GM12891 (cell line): ENCODE measurements at regions not wholly inside any gene's neighbourhood (a gene's known extent, or its start where the extent isn't known, plus 50 kb on each side); places are given as distances from the start of the nearest gene placed in this dataset.

Experiments used
- DNase-seq: peaks from one replicate; pipeline ENCODE4 v3.0.0; 2011; ENCODE audit warnings: low spot score; ENCODE audit not compliant: insufficient read length
- FAIRE-seq: peaks from 2 replicates; lab custom pipeline; 2011; peaks lifted over from hg19 to GRCh38; lab: Jason Lieb, UNC
- PAX5 ChIP-seq: IDR thresholded peaks from 2 replicates; pipeline ENCODE4 v1.6.1; 2011; ENCODE audit warnings: low read length, moderate library complexity, mild to moderate bottlenecking; ENCODE audit not compliant: insufficient read depth, severe bottlenecking
- POLR2A ChIP-seq: IDR thresholded peaks from 2 replicates; pipeline ENCODE4 v1.6.1; 2011; ENCODE audit warnings: low read depth, low read length, control low read depth
- POLR2AphosphoS5 ChIP-seq: IDR thresholded peaks from 2 replicates; pipeline ENCODE4 v1.6.1; 2011; ENCODE audit warnings: low read depth, low read length, control low read depth
- POU2F2 ChIP-seq: IDR thresholded peaks from 2 replicates; pipeline ENCODE4 v1.6.1; 2011; ENCODE audit warnings: low read depth, mild to moderate bottlenecking, control low read depth, low read length, moderate library complexity
- SPI1 ChIP-seq: IDR thresholded peaks from 2 replicates; pipeline ENCODE4 v1.6.1; 2011; ENCODE audit warnings: low read depth, low read length, control low read depth
- TAF1 ChIP-seq: IDR thresholded peaks from 2 replicates; pipeline ENCODE4 v1.6.1; 2011; ENCODE audit warnings: low read depth, low read length, control low read depth

GRCh38 chr1:221117133-221117532 lies 237.9 kb downstream of the HLX start:
- DNase-seq (no peak), FAIRE-seq (no peak)
- no peak for TF ChIP-seq POU2F2
- no peak for TF ChIP-seq PAX5
- TF ChIP-seq TAF1, result no peak
- TF ChIP-seq POLR2AphosphoS5, result no peak
- no peak for TF ChIP-seq POLR2A
- TF ChIP-seq SPI1, result no peak

- TF ChIP-seq POLR2AphosphoS5 (no peak), SPI1 (no peak), POU2F2 (no peak), POLR2A (no peak), TAF1 (no peak), PAX5 (no peak)
- FAIRE-seq (no peak), DNase-seq (no peak)
Measured at GRCh38 chr1:221117548-221117951, 238.3 kb downstream of the HLX start.

- no peak for FAIRE-seq
- DNase-seq, result no peak
- TF ChIP-seq POLR2AphosphoS5 (no peak), POLR2A (no peak), SPI1 (no peak), TAF1 (no peak), POU2F2 (no peak)
Measured at GRCh38 chr1:221118176-221118937, 239.1 kb downstream of the HLX start.

GRCh38 chr1:221118938-221119320 lies 239.7 kb downstream of the HLX start:
- FAIRE-seq (no peak), DNase-seq (no peak)
- TF ChIP-seq TAF1 (no peak), POLR2AphosphoS5 (no peak), POU2F2 (no peak), SPI1 (no peak), POLR2A (no peak), PAX5 (no peak)

- DNase-seq (no peak), FAIRE-seq (no peak)
- no peak for TF ChIP-seq SPI1
- TF ChIP-seq POLR2A, result no peak
- TF ChIP-seq POLR2AphosphoS5, result no peak
- no peak for TF ChIP-seq POU2F2
- TF ChIP-seq PAX5, result no peak
- TF ChIP-seq TAF1, result no peak
Measured at GRCh38 chr1:221122501-221122900, 243.3 kb downstream of the HLX start.

- DNase-seq (no peak), FAIRE-seq (no peak)
- TF ChIP-seq PAX5 (no peak), POLR2AphosphoS5 (no peak), TAF1 (no peak), POU2F2 (no peak), POLR2A (no peak), SPI1 (no peak)
Measured at GRCh38 chr1:221125976-221126375, 246.7 kb downstream of the HLX start.

- FAIRE-seq (no peak), DNase-seq (no peak)
Measured at GRCh38 chr1:221137666-221138065, 258.4 kb downstream of the HLX start.

GRCh38 chr1:221138516-221138915 lies 259.3 kb downstream of the HLX start:
- DNase-seq (no peak), FAIRE-seq (no peak)
- no peak for TF ChIP-seq POLR2AphosphoS5
- TF ChIP-seq POLR2A, result no peak
- TF ChIP-seq TAF1, result no peak

More at GRCh38 chr1:221137666-221138065, 258.4 kb downstream of the HLX start:
- TF ChIP-seq POLR2AphosphoS5, result no peak
- TF ChIP-seq POU2F2, result no peak
- no peak for TF ChIP-seq SPI1
- no peak for TF ChIP-seq PAX5
- TF ChIP-seq POLR2A, result no peak
- no peak for TF ChIP-seq TAF1

GRCh38 chr1:221139991-221140390 lies 260.7 kb downstream of the HLX start:
- DNase-seq, result no peak
- FAIRE-seq, result no peak
- TF ChIP-seq POLR2AphosphoS5, result no peak
- no peak for TF ChIP-seq TAF1
- no peak for TF ChIP-seq POU2F2
- no peak for TF ChIP-seq SPI1
- no peak for TF ChIP-seq PAX5
- TF ChIP-seq POLR2A, result no peak

- DNase-seq, result no peak
- no peak for FAIRE-seq
- TF ChIP-seq TAF1 (no peak), PAX5 (no peak), POLR2A (no peak), POU2F2 (no peak), POLR2AphosphoS5 (no peak), SPI1 (no peak)
Measured at GRCh38 chr1:221141096-221141495, 261.9 kb downstream of the HLX start.
